ENCODE measurements at regions not wholly inside any gene's neighbourhood (a gene's known extent, or its start where the extent isn't known, plus 50 kb on each side); places are given as distances from the start of the nearest gene placed in this dataset.

DNA sequence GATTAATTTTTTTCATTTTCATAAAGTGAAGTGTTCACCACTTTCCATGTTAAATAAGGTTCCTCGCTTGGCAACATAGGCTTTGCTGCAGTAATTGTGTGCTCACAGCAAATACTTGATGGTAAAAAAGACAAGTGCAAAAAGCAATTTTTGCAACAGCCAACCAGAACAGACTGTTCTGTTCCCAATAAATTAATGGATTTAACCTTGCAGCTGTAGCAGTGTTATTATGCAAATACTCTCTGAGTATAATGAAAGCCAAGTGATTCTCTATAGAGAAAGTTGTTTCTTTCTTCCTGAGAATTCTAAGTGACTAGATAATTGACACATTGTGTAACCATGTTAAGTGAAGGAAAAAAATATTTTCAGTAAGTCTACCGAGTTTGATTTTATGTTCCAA lies 183.7 kb upstream of the NAALADL2 start:
- no peak for DNase-seq

- no peak for DNase-seq
Observed at GRCh38 chr3:174681784-174682183, 177.3 kb upstream of the NAALADL2 start.

GRCh38 chr3:174685796-174686195 lies 173.3 kb upstream of the NAALADL2 start:
- no peak for DNase-seq

GRCh38 chr3:174697310-174697709 lies 161.8 kb upstream of the NAALADL2 start:
- no peak for DNase-seq

- no peak for DNase-seq
Observed at GRCh38 chr3:174700736-174701135, 158.4 kb upstream of the NAALADL2 start.

DNA sequence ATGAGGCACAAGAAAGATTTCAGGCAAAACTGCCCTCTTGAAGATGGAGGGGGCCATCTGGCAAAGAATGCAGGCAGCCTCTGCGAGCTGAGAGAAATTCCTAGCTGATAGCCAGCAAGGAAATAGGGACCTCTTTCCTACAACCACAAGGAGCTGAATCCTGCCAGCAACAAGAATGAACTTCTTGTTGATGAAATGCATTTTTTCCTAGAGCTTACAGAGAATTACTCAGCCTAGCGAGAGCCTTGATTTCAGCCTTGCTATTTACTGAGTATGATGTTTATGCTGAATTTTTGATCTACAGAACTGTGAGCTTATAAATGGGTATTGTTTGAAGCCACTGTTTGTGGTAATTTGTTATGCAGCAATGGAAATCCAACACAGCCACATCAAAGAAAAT lies 148.5 kb upstream of the NAALADL2 start:
- DNase-seq = no peak

- DNase-seq = no peak
Observed at GRCh38 chr3:174715386-174715785, 143.7 kb upstream of the NAALADL2 start.

GRCh38 chr3:174716956-174717505 lies 142.1 kb upstream of the NAALADL2 start:
- no peak for DNase-seq

DNA sequence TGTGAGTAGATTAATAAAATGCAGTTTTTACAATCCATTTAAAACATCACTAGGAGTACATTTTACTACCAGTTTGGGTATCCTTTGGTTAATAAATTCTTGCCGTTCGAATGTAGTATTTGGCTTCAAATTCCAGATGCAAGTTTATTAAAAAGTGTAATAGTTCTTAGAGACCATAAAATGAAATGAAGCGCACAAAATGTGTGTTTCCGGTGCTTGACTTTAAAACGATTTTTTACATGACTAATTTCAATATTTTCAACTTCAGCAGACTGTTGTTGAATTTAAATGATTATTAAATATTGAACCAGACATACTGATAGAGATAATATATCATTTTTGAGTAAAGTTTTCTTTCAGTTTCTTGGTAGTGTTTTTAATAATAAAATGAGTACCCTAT lies 138.4 kb upstream of the NAALADL2 start:
- no peak for DNase-seq

DNA sequence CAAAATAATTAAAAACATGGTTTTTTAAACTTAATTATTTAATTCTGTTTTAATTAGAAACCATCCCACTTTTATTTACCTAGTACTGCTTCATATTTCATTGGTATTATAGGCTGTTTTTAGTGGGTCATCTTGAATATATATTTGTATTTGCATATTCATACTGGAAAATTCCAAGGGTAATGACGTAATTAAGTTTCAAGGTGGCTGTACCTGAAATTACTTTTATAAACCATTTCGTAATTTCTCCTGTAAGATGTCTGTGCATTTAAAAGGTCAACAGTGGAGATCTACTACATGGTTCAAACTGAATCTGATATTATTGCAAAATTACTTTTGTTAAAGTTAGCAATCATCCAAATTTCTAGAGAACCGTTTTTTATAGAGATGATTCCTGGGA lies 133.8 kb upstream of the NAALADL2 start:
- DNase-seq = no peak

- DNase-seq = no peak
Observed at GRCh38 chr3:174737966-174738365, 121.2 kb upstream of the NAALADL2 start.

GRCh38 chr3:174749143-174749542 lies 110.0 kb upstream of the NAALADL2 start:
- no peak for DNase-seq

- no peak for DNase-seq
Observed at GRCh38 chr3:174755833-174756829, 103.0 kb upstream of the NAALADL2 start.

DNA sequence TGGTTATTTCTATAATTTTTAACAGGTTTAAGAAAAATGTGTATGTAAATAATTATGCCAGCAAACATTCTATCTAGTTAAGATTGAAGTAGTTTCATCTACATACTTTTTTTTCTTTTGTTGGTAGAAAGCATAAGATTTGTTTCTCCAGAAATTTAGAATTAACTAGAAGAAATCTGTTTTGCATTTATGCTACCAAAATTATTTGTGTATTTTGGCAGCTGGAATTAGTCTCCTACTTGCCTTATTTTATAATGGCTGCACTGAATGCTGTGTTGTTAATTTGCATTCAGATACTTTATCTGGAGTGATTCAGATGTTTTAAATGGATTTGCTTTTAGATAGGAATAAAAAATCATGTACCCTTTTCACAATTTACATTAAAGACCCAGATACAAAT lies 100.2 kb upstream of the NAALADL2 start:
- no peak for DNase-seq

- DNase-seq = no peak
Observed at GRCh38 chr3:174767406-174767805, 91.7 kb upstream of the NAALADL2 start.

DNA sequence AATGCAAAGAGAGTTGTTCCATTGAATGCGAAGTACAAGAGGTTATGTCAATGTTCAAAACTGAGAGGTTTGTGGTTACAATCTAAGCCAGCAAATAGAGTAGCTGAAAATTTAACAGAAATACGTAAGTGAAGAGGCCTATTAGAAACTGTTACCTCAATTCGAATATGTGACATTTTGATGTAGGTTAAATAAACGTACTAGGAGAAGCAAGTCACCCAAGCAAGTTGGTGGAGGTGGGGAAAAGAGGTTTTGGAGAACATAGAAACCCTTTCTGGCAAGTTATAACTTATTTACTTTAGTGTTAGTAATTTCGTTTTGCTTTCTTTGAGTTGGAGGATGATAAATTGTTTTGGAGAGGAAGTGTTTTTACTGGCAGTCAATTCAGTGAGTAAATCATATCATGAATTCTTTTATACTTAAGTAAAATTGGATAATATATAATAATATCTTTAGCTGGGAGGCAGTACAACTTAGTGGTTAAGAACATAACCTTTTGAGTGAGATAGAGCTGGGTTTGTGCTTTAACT lies 91.2 kb upstream of the NAALADL2 start:
- no peak for DNase-seq

GRCh38 chr3:174769171-174769570 lies 90.0 kb upstream of the NAALADL2 start:
- no peak for DNase-seq

GRCh38 chr3:174775603-174776002 lies 83.5 kb upstream of the NAALADL2 start:
- no peak for DNase-seq

- DNase-seq = no peak
Observed at GRCh38 chr3:174776123-174776522, 83.0 kb upstream of the NAALADL2 start.

DNA sequence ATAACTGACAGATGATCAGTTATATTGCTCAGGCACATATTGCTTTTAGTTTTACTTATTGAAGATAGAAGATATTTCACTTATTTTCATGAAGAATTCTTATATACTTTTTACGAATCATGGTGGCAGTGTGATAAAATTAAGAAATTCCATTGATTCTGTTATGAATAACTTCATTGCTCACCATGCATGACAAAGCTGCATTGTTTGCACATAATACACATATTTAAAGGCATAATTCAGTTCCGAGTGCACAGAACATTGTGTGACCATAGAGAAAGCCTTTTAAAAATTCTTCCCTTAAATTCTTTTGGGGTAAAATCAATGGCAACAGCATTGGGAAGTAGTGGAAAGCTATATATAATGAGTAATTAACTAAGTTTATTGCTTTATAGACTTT lies 82.5 kb upstream of the NAALADL2 start:
- DNase-seq = no peak

DNA sequence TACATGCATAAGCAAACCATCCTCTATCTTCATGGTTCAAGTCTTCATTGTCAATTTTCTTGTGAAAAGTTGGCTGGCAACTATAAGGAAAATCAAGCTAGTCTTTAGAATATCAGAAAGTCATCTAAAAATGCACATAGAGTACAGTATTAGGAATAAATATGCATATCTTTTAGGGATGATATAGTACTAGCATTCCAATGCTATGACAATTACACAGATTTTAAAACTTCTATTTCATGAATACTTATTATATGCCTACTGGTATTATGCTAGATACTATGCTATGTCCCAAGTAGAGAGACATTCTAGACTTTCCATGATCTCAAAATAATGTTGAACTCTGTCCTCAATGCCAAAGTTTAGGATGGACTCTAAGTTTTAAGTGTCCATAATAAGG lies 81.3 kb upstream of the NAALADL2 start:
- no peak for DNase-seq

GRCh38 chr3:174783502-174783901 lies 75.6 kb upstream of the NAALADL2 start:
- DNase-seq = no peak

DNA sequence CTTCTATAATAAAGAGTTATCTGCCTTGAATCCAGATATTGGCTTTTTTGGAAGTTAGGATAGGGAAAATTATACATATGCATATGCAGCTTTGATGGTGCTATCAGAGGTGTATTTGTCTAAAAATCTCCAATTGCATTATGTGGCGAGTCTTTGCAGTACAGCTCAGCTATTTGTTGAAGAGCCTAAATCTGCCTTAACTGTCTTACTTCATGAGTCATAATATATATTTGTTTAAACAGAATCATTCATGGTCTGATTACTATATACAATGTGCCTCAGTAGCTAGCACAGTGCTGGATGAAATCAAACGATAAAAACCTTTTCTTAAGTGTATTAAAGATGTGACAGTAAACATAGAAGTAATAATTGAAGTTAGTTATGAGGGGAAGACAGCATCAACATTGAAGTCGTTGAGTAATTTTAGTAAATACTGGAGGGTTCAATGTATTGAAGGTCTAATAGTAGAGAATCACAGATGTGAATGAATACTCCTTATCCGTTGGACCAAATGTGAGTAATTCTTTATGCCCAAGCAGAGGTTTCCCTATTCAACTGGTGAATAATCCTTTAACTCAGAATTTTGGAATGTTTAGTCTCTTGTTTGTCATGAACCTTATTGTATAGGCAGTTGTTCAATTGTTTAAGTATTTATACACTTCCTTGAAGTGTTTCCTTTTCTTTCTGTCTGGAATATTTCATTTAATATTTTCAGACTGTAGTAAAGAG lies 74.8 kb upstream of the NAALADL2 start:
- DNase-seq = no peak

- DNase-seq = no peak
Observed at GRCh38 chr3:174786825-174787224, 72.3 kb upstream of the NAALADL2 start.

All from right hindlimb (tissue), 1 donor.